Spleen (tissue), 7 donors: ENCODE measurements at regions not wholly inside any gene's neighbourhood (a gene's known extent, or its start where the extent isn't known, plus 50 kb on each side); places are given as distances from the start of the nearest gene placed in this dataset.

Experiments used
- POLR2A ChIP-seq, 3 donors: fragments of 450-650 bp; IDR thresholded peaks; one replicate each; pipeline ENCODE4 v1.5.1; 2017; ENCODE audit warnings: antibody characterized with exemption in 3 of 3, mild to moderate bottlenecking in 1 of 3
- POLR2AphosphoS5 ChIP-seq, 3 donors: sonication (generic); formaldehyde crosslinking; IDR thresholded peaks; one replicate each; pipeline ENCODE4 v1.5.1; 2017; ENCODE audit warnings: antibody characterized with exemption in 3 of 3
- TF ChIP-seq, protein P1 (sequence below), 11 experiments: fragments of 200-600 bp in 7 of 11; fragments of 450-650 bp in 4 of 11; sonication (generic) in 4 of 11; IDR thresholded peaks in 8 of 11; conservative IDR thresholded peaks in 3 of 11; 1 replicate in 7 of 11; 2 replicates in 4 of 11; pipeline versions ENCODE4 v1.4.0 to v1.8.0; 2016 to 2021; ENCODE audit warnings: antibody characterized with exemption in 11 of 11, inconsistent platforms in 4 of 11, mild to moderate bottlenecking in 1 of 11
- donor health status: DM: no; HTN: no; CAD: no; lungs with moderate emphysema.
- donor health status: DM: no; HTN: no; CAD: no.
- donor health status: DM: no; HTN: no; CAD: no.

GRCh38 chr17:63325808-63326207 is 120.3 kb downstream of the CYB561 start:
- TF ChIP-seq, protein P1, sequence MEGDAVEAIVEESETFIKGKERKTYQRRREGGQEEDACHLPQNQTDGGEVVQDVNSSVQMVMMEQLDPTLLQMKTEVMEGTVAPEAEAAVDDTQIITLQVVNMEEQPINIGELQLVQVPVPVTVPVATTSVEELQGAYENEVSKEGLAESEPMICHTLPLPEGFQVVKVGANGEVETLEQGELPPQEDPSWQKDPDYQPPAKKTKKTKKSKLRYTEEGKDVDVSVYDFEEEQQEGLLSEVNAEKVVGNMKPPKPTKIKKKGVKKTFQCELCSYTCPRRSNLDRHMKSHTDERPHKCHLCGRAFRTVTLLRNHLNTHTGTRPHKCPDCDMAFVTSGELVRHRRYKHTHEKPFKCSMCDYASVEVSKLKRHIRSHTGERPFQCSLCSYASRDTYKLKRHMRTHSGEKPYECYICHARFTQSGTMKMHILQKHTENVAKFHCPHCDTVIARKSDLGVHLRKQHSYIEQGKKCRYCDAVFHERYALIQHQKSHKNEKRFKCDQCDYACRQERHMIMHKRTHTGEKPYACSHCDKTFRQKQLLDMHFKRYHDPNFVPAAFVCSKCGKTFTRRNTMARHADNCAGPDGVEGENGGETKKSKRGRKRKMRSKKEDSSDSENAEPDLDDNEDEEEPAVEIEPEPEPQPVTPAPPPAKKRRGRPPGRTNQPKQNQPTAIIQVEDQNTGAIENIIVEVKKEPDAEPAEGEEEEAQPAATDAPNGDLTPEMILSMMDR (IDR thresholded peaks at IDR 0.05 in 8 of 11, conservative IDR thresholded peaks at IDR 0.05 in 3 of 11): no peak
- no peak for TF ChIP-seq POLR2AphosphoS5 (IDR thresholded peaks at IDR 0.05)
- TF ChIP-seq POLR2A (IDR thresholded peaks at IDR 0.05): no peak
